H9 (cell line): ENCODE measurements at regions not wholly inside any gene's neighbourhood (a gene's known extent, or its start where the extent isn't known, plus 50 kb on each side); places are given as distances from the start of the nearest gene placed in this dataset.

Source experiments
- DNase-seq: peaks from one replicate; pipeline ENCODE4 v3.0.0-alpha.2; 2017
- H2AFZ ChIP-seq: one replicate; pipeline ENCODE4 v1.6.1; 2013; ENCODE audit warnings: mild to moderate bottlenecking, low read length, control low read depth, moderate library complexity
- H2AK5ac ChIP-seq: 2 replicates; pipeline ENCODE4 v1.6.1; 2013; ENCODE audit warnings: low read length, control low read depth, mixed read lengths; ENCODE audit not compliant: insufficient read length
- H2BK120ac ChIP-seq: one replicate; pipeline ENCODE4 v1.6.1; 2013; ENCODE audit warnings: low read depth, mild to moderate bottlenecking, low read length, control low read depth, inconsistent platforms; ENCODE audit not compliant: poor library complexity, severe bottlenecking
- H2BK12ac ChIP-seq: 2 replicates; pipeline ENCODE4 v1.6.1; 2013; ENCODE audit warnings: low read length, control low read depth, mixed read lengths, low read depth; ENCODE audit not compliant: insufficient read length
- H2BK15ac ChIP-seq: 2 replicates; pipeline ENCODE4 v1.6.1; 2013; ENCODE audit warnings: low read depth, low read length, control low read depth
- H2BK20ac ChIP-seq: one replicate; pipeline ENCODE4 v1.6.1; 2013; ENCODE audit warnings: low read depth, mild to moderate bottlenecking, low read length, control low read depth, inconsistent platforms; ENCODE audit not compliant: poor library complexity, severe bottlenecking
- H2BK5ac ChIP-seq: 2 replicates; pipeline ENCODE4 v1.6.1; 2013; ENCODE audit warnings: low read length, control low read depth, mixed read lengths; ENCODE audit not compliant: insufficient read length
- H3K14ac ChIP-seq: 2 replicates; pipeline ENCODE4 v1.6.1; 2013; ENCODE audit warnings: low read length, control low read depth; ENCODE audit not compliant: insufficient read depth
- H3K18ac ChIP-seq: 2 replicates; pipeline ENCODE4 v1.6.1; 2013; ENCODE audit warnings: low read depth, mild to moderate bottlenecking, mixed read lengths, low read length, control low read depth; ENCODE audit not compliant: insufficient read length
- H3K23ac ChIP-seq: 2 replicates; pipeline ENCODE4 v1.6.1; 2013; ENCODE audit warnings: low read length, control low read depth, mixed read lengths, low read depth; ENCODE audit not compliant: insufficient read length
- H3K23me2 ChIP-seq: 2 replicates; pipeline ENCODE4 v1.6.1; 2013; ENCODE audit warnings: low read depth, mild to moderate bottlenecking, mixed read lengths, low read length, control low read depth; ENCODE audit not compliant: insufficient read length, poor library complexity, severe bottlenecking
- H3K27ac ChIP-seq: 2 replicates; pipeline ENCODE4 v1.5.1; 2013; ENCODE audit warnings: low read length, control low read depth, mixed read lengths, low read depth; ENCODE audit not compliant: insufficient read length
- H3K27me3 ChIP-seq: 2 replicates; pipeline ENCODE4 v1.6.1; 2013; ENCODE audit warnings: low read length, control low read depth, inconsistent platforms; ENCODE audit not compliant: insufficient read depth
- H3K4ac ChIP-seq: 2 replicates; pipeline ENCODE4 v1.6.1; 2013; ENCODE audit warnings: low read depth, mild to moderate bottlenecking, control low read depth, inconsistent platforms, low read length, moderate library complexity
- H3K4me1 ChIP-seq: 2 replicates; pipeline ENCODE4 v1.6.1; 2013; ENCODE audit warnings: low read length, control low read depth, inconsistent platforms; ENCODE audit not compliant: insufficient read depth
- H3K4me2 ChIP-seq: 2 replicates; pipeline ENCODE4 v1.6.1; 2013; ENCODE audit warnings: low read length, control low read depth, mixed read lengths; ENCODE audit not compliant: insufficient read length, insufficient read depth
- H3K56ac ChIP-seq: 2 replicates; pipeline ENCODE4 v1.6.1; 2013; ENCODE audit warnings: low read depth, mild to moderate bottlenecking, mixed read lengths, low read length, control low read depth; ENCODE audit not compliant: insufficient read length
- H3K79me1 ChIP-seq: 2 replicates; pipeline ENCODE4 v1.6.1; 2013; ENCODE audit warnings: low read depth, mild to moderate bottlenecking, moderate library complexity, low read length, control low read depth, inconsistent platforms; ENCODE audit not compliant: insufficient read depth, poor library complexity, severe bottlenecking
- H3K79me2 ChIP-seq: 2 replicates; pipeline ENCODE4 v1.6.1; 2013; ENCODE audit warnings: low read length, control low read depth, inconsistent platforms; ENCODE audit not compliant: insufficient read depth
- H3K9ac ChIP-seq: 2 replicates; pipeline ENCODE4 v1.6.1; 2013; ENCODE audit warnings: low read length, control low read depth, mixed read lengths; ENCODE audit not compliant: insufficient read length; ENCODE audit errors: extremely low read depth
- H3K9me3 ChIP-seq: one replicate; pipeline ENCODE4 v1.6.1; 2013; ENCODE audit warnings: low read depth, low read length, inconsistent platforms; ENCODE audit not compliant: control insufficient read depth
- H3T11ph ChIP-seq: one replicate; pipeline ENCODE4 v1.6.1; 2013; ENCODE audit warnings: mild to moderate bottlenecking, low read length, control low read depth, inconsistent platforms
- H4K20me1 ChIP-seq: one replicate; pipeline ENCODE4 v1.6.1; 2013; ENCODE audit not compliant: control insufficient read depth, insufficient read length, insufficient read depth
- H4K5ac ChIP-seq: 2 replicates; pipeline ENCODE4 v1.6.1; 2013; ENCODE audit warnings: low read depth, mild to moderate bottlenecking, mixed read lengths, low read length, control low read depth; ENCODE audit not compliant: insufficient read length
- H4K8ac ChIP-seq: replicated peaks from 2 replicates; pipeline ENCODE4 v1.6.1; 2013; ENCODE audit warnings: low read length, control low read depth, mixed read lengths, low read depth; ENCODE audit not compliant: insufficient read length
- H4K91ac ChIP-seq: 2 replicates; pipeline ENCODE4 v1.6.1; 2013; ENCODE audit warnings: low read depth, mild to moderate bottlenecking, moderate library complexity, mixed read lengths, low read length, control low read depth; ENCODE audit not compliant: insufficient read length
- H3K27ac Mint-ChIP-seq, 3 experiments: 2 replicates in 2 of 3; 3 replicates in 1 of 3; pipeline ENCODE4 v1.8.0; 2020 to 2021; ENCODE audit warnings: mixed read lengths in 3 of 3, mild to moderate bottlenecking in 1 of 3, moderate library complexity in 1 of 3
- H3K27me3 Mint-ChIP-seq: 2 replicates; pipeline ENCODE4 v1.8.0; 2021; ENCODE audit warnings: low read depth, mild to moderate bottlenecking, moderate library complexity, mixed read lengths
- H3K36me3 Mint-ChIP-seq, 3 experiments: 2 replicates in 2 of 3; 3 replicates in 1 of 3; pipeline ENCODE4 v1.8.0; 2020 to 2021; ENCODE audit warnings: low read depth in 3 of 3, mixed read lengths in 3 of 3; ENCODE audit not compliant: insufficient read depth in 1 of 3
- H3K4me1 Mint-ChIP-seq, 2 experiments: 2 replicates each; pipeline ENCODE4 v1.8.0; 2020; ENCODE audit warnings: mixed read lengths in 2 of 2
- H3K4me3 Mint-ChIP-seq, 2 experiments: 2 replicates in 1 of 2; 3 replicates in 1 of 2; pipeline ENCODE4 v1.8.0; 2020 to 2021; ENCODE audit warnings: mild to moderate bottlenecking in 2 of 2, mixed read lengths in 2 of 2, moderate library complexity in 1 of 2
- H3K9me3 Mint-ChIP-seq, 2 experiments: 2 replicates in 1 of 2; 3 replicates in 1 of 2; pipeline ENCODE4 v1.8.0; 2020; ENCODE audit warnings: mild to moderate bottlenecking in 2 of 2, mixed read lengths in 2 of 2, moderate library complexity in 1 of 2
- CTCF ChIP-seq: fragments of 200-600 bp; sonication (generic); conservative IDR thresholded peaks from 3 replicates; pipeline ENCODE4 v1.8.0; 2021; ENCODE audit warnings: antibody characterized with exemption, mild to moderate bottlenecking
- WGBS: extraction: QIAGEN DNeasy Blood & Tissue Kit; methylation state at CpG from one replicate; pipeline ENCODE4 v1.1.7; 2013; ENCODE audit warnings: missing lambda C conversion rate, low lambda C conversion rate, mixed read lengths; ENCODE audit not compliant: insufficient read length; ENCODE audit errors: extremely low coverage; 5-methylcytosine and 5-hydroxymethylcytosine counted together

GRCh38 chr3:168443965-168444364 lies 348.2 kb upstream of the GOLIM4 start:
- H3K23ac ChIP-seq, result no peak overlapping the region
- no peaks in the 10 kb centered on the region for H3K9me3 ChIP-seq
- H2BK20ac ChIP-seq, result no peak overlapping the region
- no peak overlapping the region for H2BK5ac ChIP-seq
- H3K79me1 ChIP-seq, result no peaks in the 10 kb centered on the region
- no peaks in the 10 kb centered on the region for H3K79me2 ChIP-seq
- no peak overlapping the region for H4K8ac ChIP-seq
- H3K4me1 Mint-ChIP-seq, result 0 out of 4 replicates have a peak, but pooled peaks cover 0 to 1% of the 10 kb centered on the region in 2 experiments
- no peak overlapping the region for H2BK15ac ChIP-seq
- H3K27ac ChIP-seq, result no peak overlapping the region
- no peak overlapping the region for H3T11ph ChIP-seq
- H3K4me2 ChIP-seq, result no peak overlapping the region
- no peak overlapping the region for H3K56ac ChIP-seq
- no peak overlapping the region for H2AFZ ChIP-seq
- DNase-seq, result no peak
- no peak overlapping the region for H3K27ac Mint-ChIP-seq
- H3K27me3 Mint-ChIP-seq, result no peaks in the 10 kb centered on the region
- no peak overlapping the region for H4K91ac ChIP-seq
- no peak overlapping the region for H3K18ac ChIP-seq
- H4K20me1 ChIP-seq, result no peaks in the 10 kb centered on the region
- H3K27me3 ChIP-seq, result no peaks in the 10 kb centered on the region
- no peak overlapping the region for H2BK12ac ChIP-seq
- no peak overlapping the region for H3K4me3 Mint-ChIP-seq
- H2AK5ac ChIP-seq, result no peak overlapping the region
- no peak overlapping the region for H3K14ac ChIP-seq
- H3K4ac ChIP-seq, result no peak overlapping the region
- no peaks in the 10 kb centered on the region for H3K4me1 ChIP-seq
- no peaks in the 10 kb centered on the region for H3K23me2 ChIP-seq
- no peak overlapping the region for H3K9ac ChIP-seq
- no peaks in the 10 kb centered on the region for H3K9me3 Mint-ChIP-seq
- no peak overlapping the region for H4K5ac ChIP-seq
- whole genome bisulfite sequencing, result no CpG with 5 or more reads among the region's 1 CpG
- H2BK120ac ChIP-seq, result no peak overlapping the region
- no peaks in the 10 kb centered on the region for H3K36me3 Mint-ChIP-seq
- no peak for TF ChIP-seq CTCF
